Left lobe of liver (tissue), 2 donors: ENCODE measurements at regions not wholly inside any gene's neighbourhood (a gene's known extent, or its start where the extent isn't known, plus 50 kb on each side); places are given as distances from the start of the nearest gene placed in this dataset.
"Not testable (repeated sequence)": the region's sequence is repeated elsewhere in the genome, so short reads cannot be mapped to it uniquely, and the experiment has no call there.

Experiments used
- ATAC-seq: fragments of 200-7000 bp; cut with Tn5 transposase; one replicate; pipeline ENCODE4 v1.9.1; 2020; ENCODE audit warnings: mild to moderate bottlenecking, moderate library complexity
- DNase-seq: peaks from one replicate; pipeline ENCODE4 v3.0.0-alpha.2; 2020; ENCODE audit warnings: low spot score
- donor health status: DM: no; HTN: no; CAD: no; lungs with moderate emphysema.
- donor health status: DM: no; HTN: yes; CAD: no.

DNA sequence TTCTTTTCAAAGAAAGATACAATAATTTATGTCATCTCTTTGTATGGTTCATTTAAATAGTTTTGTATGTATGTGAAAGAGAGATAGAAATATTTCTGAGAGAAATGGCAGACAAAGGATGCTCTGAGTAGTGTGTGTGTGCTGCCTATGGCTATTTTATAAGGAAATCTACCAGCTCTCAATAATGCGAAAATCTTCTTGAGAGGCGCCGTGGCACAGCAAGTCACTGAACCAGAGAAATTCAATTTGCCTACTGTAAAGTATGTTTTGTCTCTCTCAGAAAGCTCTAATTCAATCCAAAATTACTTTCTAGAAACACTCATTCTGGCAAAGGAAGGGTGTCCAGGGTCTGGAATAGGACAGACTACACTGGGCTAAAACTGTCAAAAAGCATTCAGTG is 1981.1 kb downstream of the EFNA5 start:
- ATAC-seq, result no peak
- no peak for DNase-seq

DNA sequence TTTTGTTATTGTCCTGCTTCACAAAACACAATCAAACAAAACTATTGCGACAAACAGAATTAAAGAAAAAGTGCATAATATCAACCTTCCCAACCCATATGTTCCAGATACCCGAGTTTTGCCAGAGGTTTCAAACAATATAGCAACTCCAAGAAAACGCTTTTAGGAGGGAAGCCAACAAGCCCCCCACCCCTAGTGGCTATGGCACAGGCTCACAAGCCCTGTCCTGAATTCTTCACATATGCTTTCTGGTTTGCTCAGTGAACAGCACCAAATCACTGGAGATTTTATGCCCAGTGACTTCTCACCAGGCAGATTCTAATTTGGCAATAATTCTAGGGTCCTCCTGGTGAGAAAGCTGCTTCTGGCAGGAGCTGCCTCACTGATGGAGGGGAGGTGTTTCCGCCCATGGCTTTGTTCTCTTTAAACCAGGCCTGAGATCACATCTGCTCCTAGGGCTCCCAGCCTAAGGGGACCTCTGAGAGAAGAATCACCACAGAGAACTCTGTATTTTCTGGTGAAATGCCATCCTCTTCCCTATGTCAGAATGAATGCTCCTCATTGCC is 1982.4 kb downstream of the EFNA5 start:
- ATAC-seq (no peak), DNase-seq (no peak)

DNA sequence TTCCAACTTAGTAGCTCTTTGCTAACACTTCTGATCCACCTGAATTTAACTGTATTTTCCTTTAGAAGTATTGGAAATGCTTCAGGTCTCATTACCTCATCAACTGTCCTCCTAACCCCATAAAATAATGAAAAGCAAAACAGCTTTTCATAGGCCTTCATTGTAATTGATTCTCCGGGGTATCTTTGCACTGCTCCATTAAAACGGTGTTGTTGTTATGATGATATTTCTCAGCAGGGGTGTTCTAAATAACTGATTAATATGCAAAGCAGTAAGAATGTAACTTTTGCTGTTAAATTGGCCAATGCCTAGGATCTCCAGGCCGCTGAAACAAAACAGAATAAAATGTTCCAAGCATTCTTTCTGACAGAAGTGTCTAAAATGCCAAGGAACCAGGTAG is 1983.2 kb downstream of the EFNA5 start:
- DNase-seq (no peak), ATAC-seq (no peak)

GRCh38 chr5:105685884-105686283 is 1984.9 kb downstream of the EFNA5 start:
- ATAC-seq, result no peak
- DNase-seq, result no peak

GRCh38 chr5:105684799-105685198 is 1985.9 kb downstream of the EFNA5 start:
- ATAC-seq, result no peak
- no peak for DNase-seq

DNA sequence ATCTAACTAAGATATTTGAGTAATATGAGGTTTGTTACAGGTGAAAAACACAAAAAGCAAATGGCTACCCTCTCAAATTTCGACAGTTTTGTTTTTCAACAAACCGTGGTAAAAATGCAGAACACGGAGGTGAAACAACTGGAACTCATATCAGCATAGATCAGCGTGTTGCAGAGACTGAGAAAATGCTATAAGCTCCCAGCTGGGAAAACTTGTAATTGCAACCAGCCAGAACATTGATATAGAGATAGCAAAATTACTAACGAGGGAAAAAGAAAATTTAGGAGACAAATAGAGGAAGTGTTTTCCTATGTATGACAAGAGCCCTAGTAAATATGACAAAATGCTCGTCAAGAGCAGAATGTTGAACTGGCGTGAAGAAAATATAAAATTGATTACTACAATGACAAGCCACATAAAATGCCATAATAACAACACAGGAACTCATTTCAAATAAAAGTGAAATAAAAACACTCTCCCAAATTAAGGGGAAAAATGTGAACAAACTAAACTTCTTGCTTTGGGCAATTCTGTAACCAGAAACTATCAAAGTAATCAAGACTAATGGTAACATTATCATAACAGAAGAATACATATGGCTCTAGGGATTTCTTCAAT is 1989.8 kb downstream of the EFNA5 start:
- DNase-seq, result no peak
- no peak for ATAC-seq

DNA sequence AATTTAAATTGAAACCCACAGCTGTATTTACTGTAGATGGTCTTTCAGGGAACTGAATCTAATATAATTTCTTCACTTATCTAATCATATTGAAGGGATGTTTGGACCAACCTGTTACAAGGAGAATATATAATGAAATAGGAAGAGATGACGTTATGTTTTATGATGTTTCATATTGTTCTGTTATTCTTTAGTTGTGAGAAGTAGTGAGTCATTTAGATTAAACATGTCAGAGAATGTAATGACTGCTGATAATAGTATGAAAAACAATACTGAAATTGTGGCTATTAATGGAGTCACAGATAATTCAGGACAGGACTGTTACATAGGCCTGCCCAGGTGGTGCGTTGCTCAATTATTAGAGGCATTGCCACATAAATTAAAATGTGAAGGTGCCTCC is 1993.4 kb downstream of the EFNA5 start:
- no peak for DNase-seq
- ATAC-seq, result no peak

GRCh38 chr5:105670596-105670995 is 2000.1 kb downstream of the EFNA5 start:
- ATAC-seq (no peak), DNase-seq (no peak)

- DNase-seq, result no peak
- no peak for ATAC-seq
Measured at GRCh38 chr5:105663671-105664070, 2007.1 kb downstream of the EFNA5 start.

DNA sequence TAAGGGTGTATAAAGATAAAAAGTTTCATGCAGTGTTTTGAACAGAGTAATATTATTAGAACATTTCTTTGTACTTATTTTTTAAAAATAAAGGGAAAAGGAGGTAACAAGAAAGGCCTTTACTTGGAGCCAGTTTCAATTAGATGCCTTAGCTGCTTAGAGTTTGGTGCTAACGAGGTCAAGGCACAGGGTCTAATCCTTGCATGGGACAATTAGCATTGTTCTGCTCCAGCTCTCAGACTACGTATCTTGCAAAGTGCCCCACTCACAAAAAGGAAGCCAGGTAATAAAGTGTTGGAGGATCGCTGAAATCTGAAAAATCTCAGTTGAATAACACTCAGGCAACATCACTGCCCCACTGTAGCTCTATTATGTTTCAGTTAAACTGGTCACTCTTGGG is 2011.3 kb downstream of the EFNA5 start:
- ATAC-seq, result no peak
- no peak for DNase-seq

DNA sequence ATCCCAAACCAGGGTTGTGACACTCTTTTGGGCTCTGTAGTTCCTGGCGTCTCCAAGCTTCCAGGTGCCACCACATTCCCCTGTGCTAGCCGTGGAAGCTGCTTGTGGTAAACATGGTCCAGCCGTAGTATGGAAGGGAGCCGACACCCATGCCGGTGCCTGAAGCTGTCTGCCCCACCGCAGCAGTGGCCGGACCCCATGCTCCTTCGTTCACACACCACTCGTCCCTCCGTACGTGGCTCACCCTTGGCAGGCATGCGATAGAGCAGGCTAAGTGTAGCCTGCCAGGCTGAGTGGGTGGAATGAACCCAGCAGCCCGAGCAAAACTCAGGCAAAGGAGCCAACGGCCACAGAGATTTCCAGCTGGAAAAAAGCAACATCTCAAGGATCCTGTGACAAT is 2030.4 kb downstream of the EFNA5 start:
- no peak for ATAC-seq
- no peak for DNase-seq

- no peak for ATAC-seq
- DNase-seq, result no peak
Measured at GRCh38 chr5:105639511-105639910, 2031.2 kb downstream of the EFNA5 start.

DNA sequence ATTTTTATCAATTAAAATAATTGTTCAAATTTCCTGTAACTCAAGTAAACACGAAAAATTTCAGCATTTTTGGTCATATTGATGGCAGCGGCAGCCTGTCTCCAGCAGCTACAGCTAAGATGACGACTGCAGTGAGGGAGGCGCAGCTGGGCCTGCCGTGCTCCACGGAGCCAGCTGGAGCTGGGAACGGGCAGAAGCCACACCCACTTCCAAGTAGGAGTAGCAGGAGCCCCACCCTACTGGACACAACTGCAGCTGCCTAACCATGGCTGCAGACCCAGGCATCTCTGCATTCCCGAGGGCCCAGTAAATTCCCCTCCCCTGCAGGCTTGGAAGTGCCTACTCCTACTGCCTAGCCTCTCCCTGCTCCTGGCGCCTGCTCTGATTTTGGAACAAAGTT is 2031.7 kb downstream of the EFNA5 start:
- ATAC-seq (no peak), DNase-seq (no peak)

GRCh38 chr5:105638437-105638836 is 2032.3 kb downstream of the EFNA5 start:
- DNase-seq (no peak), ATAC-seq (no peak)

GRCh38 chr5:105632043-105632442 is 2038.7 kb downstream of the EFNA5 start:
- DNase-seq (no peak), ATAC-seq (no peak)

DNA sequence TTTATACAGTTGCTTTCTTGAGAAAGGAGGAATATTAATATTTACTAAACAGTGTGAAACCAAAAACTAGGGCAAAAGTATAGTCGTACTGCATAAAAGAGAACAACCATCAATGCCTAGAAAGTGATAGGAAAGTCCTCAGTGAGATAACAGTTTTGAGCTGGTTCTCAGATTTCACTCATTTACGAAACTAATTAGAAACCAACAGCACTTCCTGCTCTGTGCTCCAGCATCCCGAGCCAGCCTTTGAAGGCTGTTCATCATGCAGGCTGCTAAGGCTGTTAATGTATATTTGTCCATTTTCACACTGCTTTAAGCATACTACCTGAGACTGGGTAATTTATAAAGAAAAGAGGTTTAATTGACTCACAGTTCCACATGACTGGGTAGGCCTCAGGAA is 2039.9 kb downstream of the EFNA5 start:
- ATAC-seq, result no peak
- DNase-seq, result no peak

GRCh38 chr5:105619725-105620124 is 2051.0 kb downstream of the EFNA5 start:
- ATAC-seq (no peak), DNase-seq (no peak)

DNA sequence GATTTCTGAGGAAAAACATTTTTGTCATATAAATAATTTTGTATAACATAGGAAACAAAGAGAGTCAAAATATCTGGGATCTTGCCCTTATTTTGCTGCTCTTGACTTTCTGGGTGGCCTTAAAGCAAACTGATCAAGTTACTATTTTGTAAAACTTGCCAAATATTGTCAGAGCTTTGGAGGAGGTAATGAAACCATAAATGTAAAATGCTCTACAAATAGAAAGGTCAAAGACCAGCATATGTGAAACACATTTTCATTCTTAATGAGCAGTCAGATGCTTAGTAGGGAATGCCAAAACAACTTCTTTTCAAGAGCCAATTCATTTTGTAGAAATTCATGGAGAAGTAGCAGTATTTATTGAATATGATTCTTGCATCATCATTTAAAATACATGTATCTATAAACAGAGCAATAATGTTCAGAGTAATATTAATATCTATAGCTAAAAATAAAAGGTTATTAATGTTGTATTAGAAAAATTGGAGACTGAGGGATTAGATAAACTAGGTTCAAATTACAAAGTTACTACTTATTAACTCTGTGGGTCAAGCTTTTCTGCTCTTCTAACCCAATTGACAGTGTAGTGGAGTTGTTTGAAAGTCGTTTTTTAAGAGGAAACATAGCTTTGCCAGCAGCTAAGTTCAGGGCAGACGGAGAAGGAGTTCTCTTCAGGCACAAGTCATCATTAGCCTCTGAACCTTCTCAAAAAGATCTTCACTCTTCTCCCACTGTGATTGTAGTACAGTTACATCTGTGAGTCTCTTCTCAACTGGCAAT is 2053.1 kb downstream of the EFNA5 start:
- no peak for DNase-seq
- ATAC-seq, result no peak

DNA sequence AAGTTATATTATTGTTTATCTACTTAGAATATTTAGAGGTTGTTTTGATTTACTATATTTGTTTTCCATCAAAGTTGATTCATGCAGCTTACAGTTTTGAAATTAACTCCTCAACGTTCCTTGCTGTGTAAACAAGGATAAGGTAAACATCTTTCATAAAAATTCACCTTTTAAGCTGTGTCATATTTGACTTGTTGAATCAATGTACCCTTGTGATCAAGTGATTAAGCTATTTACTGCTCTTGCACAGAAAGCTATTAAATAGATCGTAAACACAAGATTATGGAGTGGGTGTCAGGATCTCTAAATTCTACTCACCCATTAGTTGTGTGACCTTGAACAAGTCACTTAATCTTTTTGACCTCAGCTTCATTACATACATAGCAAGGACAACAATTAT is 2054.0 kb upstream of the NUDT12 start:
- no peak for DNase-seq
- no peak for ATAC-seq

DNA sequence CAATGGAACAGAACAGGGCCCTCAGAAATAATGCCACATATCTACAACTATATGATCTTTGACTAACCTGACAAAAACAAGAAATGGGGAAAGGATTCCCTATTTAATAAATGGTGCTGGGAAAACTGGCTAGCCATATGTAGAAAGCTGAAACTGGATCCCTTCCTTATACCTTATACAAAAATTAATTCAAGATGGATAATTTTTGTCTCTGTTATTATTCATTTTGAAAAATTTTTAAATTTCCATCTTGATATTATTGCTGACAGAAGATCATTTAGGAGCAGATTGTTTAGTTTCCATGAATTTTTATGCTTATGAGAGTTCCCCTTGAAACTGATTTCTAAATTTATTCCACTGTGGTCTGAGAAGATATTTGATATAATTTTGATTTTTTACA is 2039.8 kb upstream of the NUDT12 start:
- not testable (repeated sequence) for DNase-seq, ATAC-seq

- DNase-seq (no peak), ATAC-seq (no peak)
Measured at GRCh38 chr5:105593011-105593760, 2030.6 kb upstream of the NUDT12 start.
